Ovary (tissue), 3 donors: ENCODE measurements at regions not wholly inside any gene's neighbourhood (a gene's known extent, or its start where the extent isn't known, plus 50 kb on each side); places are given as distances from the start of the nearest gene placed in this dataset.

Experiments
- CTCF ChIP-seq, 3 donors: fragments of 450-650 bp in 2 of 3; fragments of 200-600 bp in 1 of 3; IDR thresholded peaks; one replicate each; pipeline versions ENCODE4 v1.5.1 to v1.8.0; 2016 to 2022; ENCODE audit warnings: antibody characterized with exemption in 3 of 3, mild to moderate bottlenecking in 1 of 3
- POLR2A ChIP-seq: fragments of 450-650 bp; IDR thresholded peaks from one replicate; pipeline ENCODE4 v1.6.1; 2017; ENCODE audit warnings: antibody characterized with exemption, mild to moderate bottlenecking, moderate library complexity
- donor health status: DM: no; HTN: no; CAD: no.

GRCh38 chr13:47326061-47326460 is 429.2 kb upstream of the HTR2A start:
- TF ChIP-seq POLR2A (no peak), CTCF (IDR thresholded peaks at IDR 0.05) (no peak)
